DMS153 treated with DMSO at 0.1 percent for 48 hours (cell line): ENCODE measurements at regions not wholly inside any gene's neighbourhood (a gene's known extent, or its start where the extent isn't known, plus 50 kb on each side); places are given as distances from the start of the nearest gene placed in this dataset.

ENCODE experiments used
- DNase-seq: peaks from one replicate; lab custom pipeline; 2025; ENCODE audit not compliant: unreplicated experiment; lab: John Stamatoyannopoulos, UW

DNA sequence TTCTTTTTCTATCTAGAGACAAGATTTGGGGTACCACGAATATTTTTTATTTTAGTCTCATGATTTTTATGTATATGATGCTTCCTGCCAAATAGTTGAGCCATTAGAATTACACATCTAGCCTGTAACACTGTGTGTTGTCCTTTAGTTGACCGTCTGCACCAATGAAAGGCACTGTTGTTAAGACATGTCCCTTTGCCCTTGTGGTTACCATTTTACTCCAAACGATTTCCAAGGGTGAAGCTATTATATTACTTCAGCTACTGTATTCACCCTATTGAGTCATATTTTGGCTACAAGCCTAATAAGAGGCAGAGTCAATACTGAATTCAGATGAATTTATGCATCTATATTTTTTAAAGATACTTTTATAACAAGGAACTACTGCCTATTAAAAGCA, 207.6 kb downstream of the CETN3 start:
- no peak for DNase-seq

DNA sequence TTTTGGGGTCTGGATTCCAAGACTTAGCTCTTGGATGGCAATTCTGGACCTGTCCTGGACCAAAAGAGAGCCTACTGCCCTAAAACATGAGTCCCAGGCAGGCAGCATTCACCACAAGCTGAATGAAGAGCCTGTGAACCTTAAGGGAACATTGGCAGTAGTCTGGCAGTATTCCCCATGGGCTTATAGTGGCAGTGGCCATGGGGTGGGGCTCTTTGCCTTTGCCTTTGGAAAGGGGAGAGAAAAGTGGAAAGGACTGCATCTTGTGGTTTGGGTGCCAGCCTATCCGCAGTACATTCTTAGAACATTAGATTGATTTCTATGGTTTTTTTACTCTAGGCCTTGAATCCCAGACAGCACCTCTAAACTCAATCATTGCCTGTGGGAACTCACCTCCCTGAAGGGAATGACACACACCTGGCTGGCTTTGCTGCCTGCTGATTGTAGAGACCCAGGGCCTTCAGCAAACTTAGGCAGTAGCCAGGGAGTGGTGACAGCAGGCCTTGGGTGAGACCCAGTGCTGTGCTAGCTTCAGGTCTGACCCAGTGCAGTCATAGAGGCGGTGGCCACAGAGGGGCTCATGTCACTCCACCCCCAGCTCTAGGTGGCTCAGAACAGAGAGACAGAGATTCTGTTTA, 216.3 kb downstream of the CETN3 start:
- DNase-seq, result no peak

DNA sequence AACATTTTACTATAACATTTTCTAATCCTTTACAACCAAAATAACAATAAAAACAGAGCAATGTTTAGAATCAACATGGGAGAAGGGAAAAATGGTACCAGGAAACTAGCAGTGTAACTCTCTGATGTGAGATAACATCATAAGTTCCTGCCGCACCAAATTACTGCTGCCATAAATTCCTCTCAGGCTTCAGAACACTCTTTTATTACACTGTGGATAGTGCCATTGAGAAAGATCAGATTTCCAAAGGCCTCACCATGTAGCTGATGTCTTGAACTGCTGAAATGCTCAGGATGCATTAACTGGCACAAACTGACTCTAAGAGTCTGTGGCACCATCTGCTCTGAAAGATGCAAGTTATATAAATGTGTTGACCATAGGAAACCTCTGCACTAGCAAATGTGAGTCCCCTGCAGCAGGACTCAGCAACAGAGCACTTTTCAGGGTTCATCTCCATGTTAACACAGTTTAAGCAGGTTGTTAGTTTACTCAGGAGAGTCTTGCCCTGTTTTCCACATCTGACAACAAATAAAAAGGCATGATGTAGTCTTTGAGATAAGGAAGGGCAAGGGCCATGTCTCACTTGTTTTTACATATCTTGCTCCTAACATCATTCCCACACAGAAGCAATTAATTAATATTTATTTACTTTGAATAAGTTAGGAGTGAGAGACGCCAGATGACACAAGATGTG, 218.1 kb downstream of the CETN3 start:
- DNase-seq, result no peak

DNA sequence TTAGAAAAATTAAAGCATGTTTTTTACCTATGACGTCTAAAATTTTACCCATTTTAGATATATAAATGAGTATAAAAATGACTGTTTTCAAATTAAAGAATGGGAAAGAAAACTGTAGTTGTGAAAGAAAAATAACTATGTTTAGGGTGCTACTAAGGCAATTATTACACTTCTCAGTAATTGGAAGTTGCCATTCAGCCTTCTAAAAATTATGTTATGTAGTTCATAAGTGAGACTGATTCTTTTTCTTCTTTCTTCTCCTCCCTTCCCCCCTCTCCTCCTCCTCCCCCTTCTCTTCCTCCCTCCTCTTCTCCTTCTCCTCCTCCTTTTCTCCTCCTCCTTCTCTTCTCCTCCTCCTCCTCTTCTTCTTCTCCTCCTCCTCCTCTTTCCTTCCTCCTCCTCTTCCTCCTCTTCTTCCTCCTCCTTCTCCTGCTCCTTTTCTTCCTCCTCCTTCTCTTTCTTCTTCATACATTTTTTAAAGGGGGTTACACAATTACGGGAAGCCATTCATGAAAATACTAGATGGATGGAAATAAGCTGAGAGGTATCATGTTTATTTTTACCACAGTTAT, 223.6 kb downstream of the CETN3 start:
- DNase-seq, result no peak

DNA sequence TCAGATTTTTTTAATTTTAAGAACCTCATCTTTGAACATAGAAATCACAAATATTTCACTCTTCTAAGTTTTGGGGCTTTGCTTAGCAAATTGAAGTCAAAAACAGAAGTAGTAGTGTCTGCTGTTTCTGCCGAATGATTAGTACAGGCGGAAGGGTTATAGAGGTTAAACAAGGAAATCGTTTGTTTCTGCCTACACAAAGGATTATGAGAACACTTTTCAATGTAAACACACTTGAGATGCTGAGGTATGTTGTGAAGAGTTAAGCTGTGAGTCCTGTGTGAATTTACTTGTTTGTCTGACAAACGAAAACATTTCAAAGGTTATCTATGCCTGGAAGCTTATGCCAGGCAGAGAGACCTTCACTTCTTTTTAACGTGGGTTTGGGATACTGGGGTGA, 224.8 kb downstream of the CETN3 start:
- DNase-seq, result no peak

DNA sequence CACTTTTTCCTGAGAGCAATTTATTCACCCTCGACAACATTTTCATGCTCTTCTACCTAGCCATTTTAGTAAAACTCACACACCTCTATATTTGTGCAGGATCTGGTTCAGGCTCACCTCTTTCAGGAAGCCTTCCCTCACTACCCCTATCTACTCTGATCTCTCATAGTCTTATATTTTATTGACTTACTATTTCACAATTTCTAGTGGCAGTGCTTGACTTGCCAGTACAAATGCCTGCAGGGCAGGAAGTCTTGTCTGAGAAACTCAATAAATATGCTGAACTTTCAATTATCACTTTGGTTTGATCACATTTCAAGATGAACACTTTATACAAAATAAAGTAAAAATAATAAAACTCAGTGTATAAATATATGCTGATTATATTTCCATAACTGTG, 226.8 kb downstream of the CETN3 start:
- no peak for DNase-seq

DNA sequence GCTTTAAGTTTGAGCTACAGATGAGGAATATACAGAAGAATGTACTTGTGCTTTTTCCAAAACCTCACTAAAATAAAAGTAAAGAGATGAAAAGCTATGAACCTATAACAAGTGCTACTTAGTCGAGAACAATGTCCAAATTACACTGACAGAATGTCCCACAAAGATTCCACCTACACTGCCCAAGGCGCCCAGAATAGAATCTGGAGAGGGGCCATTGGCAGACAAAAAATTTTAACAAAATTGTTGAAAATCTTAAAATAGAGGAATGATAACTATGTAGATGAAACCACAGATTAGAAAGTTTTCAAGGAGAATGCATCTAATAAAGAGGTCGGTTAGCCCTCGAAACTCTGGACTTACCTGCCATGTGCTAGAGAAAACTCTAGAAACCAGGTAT, 235.3 kb downstream of the CETN3 start:
- DNase-seq, result no peak

DNA sequence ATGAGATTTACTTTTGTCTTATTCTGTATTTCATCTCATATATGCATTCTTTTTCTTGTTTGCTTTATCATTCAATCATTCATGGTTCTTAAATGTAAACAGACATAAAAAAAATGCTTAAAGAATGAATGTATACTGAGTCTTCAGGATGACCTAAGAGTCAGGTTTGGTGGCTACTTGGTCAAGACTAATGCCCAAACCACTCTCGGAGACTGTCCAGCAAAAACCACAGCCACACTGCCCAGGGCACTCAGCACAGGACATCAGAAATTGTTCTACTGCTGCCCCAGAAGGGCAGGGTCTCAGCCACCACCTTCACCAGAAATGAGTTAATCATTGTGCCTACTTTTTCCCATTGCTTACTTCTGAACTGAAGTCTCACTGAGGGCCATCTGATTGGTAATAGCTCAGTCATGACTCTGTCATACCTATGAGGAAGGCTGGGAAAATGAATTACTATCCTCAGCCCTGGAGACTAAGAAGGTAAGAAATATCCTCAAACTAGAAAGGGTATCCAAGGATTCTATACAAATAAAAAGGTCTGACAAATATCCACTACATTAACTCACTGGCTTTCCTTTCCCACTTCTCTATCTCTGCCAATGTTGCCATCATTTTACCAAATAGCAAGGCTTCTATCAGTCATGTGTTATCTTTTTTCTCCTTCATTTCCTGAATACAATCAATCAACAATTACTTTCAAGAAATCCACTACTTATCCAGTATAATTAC, 236.1 kb downstream of the CETN3 start:
- no peak for DNase-seq

DNA sequence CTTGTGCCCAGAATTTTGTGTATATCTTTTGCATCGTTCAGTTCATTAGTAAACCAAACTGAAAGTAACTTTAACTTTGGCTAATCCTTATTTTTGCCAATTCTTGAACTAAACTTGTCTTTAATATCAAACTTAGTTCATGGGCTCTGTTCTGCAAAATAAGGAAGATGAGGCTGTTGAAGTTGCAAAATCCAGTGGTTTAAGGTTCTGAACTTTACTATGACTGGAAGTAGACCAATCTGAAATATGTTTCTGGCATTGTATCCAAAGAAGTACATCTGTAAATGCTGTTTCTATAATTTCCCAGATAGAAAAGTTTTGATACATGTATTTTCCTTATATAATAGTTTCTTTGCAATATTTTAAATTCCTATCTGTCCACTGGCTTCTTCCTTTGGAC, 238.1 kb downstream of the CETN3 start:
- no peak for DNase-seq

DNA sequence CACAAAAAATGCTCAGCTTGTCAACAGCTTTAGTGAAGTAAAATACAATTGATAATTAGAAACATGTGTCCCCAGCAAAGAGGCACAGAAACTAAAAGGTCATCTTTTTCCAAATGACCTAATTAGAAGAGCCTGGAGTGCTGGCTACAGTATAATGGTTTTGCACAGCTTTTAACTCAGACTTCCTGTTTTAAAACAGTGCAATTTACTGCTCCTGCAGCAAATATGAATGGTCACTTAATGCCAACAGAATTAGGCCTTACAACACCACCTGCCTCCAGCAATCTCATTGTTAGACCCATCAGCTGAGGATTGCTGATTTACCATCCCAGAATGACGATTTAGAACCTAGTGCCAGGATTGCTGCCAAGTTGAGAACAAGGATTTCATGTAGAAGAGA, 239.3 kb downstream of the CETN3 start:
- DNase-seq, result no peak

DNA sequence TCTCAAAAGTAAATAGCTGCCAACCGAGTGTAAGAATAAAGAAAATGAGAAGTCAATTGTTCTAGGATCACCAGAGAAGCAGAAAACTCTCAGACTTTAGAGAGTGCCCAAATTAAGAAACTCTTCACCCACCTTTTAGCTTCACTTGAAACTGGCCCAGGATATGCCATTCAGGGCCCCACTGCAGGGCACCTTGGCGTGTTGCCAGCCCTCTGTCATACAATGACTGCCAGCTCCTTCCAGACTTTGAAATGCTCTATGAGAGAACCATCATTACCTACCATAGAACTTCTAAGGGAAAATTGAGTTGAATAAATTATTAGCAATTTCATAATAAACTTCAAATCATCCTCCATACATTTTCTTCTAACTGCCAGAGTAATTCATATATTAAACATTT, 240.5 kb downstream of the CETN3 start:
- no peak for DNase-seq

DNA sequence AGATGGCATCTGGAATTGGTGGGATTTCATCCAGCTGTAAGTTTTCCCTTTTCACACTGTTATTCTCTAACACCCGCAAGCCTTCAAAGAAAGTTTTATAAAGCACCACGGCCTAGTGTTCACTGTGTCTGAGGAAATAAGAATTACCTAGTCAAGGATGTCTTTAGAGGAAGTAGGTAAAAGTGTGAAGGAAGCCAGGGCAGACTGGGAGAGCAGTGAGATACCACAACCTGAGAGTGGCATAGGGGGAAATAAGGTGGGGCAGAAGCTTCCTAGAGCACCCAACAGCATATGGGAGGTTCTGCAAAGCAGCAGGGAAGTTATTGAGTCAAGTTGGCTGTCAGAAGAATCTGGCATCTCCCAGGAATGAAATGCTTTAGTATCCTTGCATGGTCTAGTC, 241.2 kb downstream of the CETN3 start:
- DNase-seq, result no peak

DNA sequence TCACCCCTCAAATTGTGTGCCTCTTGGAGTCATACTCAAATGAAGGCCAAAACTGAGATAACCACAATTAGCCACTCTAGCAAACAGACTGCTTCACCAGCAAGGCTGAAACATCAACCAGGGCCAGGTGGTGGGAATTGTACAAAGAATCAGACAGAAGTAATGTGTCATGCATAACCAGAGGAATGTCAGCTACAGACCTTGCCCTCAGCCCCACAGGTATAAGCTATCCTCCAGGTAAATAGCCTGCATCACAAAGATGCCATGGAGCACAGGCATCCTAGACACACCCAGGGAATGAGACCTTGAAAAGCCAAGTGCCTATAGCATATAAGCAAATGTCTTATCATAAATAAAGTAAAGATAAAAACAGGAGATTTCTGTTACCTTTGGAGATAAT, 242.7 kb downstream of the CETN3 start:
- no peak for DNase-seq

DNA sequence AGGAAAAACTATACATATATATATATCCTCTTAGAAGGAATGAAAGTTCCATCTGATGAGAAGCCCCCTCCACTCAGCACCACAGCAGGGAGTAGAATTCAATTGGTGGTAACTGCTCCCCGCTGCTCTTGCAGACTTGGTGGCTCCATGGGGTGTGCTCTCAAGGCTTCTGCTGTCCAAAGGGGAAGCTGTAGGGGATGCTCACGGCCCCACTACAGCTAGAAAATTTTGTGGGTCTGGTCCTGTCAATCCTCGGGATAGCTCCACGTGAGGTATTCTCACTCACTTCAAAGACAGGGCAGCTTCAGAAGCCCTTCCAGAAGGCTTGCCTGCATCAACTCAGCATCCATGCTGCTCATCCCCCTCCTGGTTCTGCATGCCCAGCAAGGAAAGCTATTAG, 247.2 kb downstream of the CETN3 start:
- no peak for DNase-seq

DNA sequence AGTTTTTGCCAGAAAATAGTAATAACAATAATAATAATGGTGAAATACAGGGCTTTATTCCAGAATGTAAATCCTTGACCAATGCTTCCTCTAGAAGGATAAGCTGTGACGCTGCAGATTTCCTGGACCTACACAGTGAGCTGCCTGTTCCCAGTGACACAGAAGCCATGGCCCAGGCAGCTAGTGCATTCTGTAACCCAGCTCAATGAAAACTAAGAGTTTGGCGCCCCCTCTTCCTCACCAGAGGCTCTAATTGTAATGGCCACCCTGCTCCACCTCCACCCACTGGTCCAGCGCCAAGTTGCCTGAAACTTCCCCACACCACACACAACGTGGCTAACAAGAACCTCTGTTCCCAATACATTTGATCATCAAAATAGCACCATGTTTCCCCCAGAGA, 248.1 kb downstream of the CETN3 start:
- DNase-seq, result no peak

DNA sequence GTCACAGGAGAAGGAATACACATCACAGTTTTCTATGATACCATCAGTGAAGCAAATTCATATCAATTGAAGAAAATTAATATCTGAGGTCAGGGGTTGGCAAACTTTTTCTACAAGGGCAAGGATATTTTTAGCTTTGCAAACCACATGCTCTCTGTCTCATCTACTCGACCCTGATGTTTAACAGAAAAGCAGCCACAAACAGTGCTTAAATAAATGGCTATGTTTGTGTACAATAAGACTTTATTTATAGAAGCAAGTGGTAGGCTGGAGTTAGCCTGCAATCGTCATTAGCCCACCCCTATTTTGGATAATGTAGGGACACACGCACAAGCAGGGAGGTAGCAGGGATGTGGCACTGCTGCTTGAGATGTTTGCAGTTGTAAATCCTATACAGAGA, 251.4 kb downstream of the CETN3 start:
- no peak for DNase-seq

DNA sequence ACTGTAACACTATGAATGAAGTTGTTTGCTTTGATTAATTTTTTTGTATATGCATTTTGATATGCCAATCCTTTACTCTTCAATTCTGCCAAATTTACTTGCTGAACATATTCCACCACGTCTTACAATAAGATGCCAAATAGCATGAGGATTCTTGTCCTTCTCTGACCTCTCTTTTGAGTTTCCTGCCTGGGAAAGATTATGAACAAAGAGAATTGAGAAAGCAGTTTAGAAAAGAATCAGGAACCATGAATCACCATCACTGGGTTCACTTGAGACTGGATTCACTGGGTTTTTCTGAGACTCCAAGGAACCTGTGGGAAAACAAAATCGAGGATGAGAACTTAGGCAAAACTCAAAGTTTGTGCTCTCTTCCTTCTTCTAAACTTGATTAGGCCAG, 256.5 kb downstream of the CETN3 start:
- DNase-seq, result no peak

DNA sequence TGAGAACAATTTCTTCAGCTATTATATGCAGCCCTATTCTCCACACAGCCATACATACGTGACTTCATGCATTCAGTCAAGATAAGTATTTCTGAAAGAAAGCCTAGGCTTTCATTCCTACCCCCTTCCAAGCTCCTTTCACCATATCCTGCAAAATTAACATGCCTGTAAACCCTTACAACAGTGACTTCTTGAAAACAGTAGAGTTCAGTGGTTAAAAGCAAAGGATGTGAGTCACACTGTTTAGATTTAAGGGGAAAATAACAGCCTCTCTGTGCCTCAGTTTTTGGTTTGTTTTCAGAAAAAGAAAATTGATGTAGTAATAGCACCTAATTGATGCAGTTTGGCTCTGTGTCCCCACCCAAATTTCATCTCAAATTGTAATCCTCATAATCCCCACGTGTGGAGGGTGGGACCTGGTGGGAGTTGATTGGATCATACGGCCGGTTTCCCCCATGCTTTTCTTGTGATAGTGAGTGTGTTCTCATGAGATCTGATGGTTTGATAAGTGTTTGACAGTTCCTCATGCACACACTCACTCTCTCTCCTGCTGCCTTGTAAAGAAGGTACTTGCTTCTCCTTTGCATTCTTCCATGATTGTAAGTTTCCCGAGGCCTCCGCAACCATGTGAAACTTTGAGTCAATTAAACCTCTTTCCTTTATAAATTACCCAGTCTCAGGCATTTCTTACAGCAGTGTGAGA, 264.8 kb downstream of the CETN3 start:
- no peak for DNase-seq

DNA sequence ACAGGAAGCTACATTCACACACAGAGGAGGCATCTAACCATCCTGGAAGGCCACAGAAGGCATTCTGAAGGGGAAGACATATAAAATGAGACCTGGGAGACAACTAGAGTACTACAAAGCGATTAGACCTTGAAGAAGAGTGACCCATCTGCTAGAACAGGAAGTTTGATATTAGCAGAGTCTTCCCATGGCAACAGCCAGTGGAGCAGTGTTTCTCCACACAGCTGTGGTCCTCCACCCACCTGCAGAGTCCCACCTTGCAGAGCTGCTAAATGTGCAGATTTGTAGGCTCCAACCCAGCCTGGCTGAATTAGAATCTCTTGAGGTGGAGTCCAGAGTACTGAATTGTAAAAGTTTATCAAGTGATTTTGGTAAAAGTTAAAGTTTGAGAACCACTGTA, 267.0 kb downstream of the CETN3 start:
- DNase-seq, result no peak

DNA sequence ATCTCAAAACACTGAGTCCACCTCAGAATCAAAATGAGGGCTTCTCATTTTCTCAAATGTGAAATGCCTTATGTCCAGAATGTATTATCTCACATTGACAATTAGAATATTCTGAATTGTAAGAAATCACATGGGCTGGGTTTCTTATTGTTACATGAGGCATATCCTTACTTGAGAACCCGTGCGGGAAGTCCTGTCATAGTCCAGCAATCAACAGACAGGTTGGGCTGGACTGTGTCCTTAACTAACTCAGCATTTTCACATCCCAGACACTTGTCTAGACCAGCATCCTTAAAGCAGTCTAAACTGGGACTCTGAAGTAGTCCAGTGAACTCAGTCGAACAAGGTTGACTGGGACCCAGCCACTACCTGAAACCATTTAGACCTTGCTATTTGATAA, 267.6 kb downstream of the CETN3 start:
- no peak for DNase-seq

DNA sequence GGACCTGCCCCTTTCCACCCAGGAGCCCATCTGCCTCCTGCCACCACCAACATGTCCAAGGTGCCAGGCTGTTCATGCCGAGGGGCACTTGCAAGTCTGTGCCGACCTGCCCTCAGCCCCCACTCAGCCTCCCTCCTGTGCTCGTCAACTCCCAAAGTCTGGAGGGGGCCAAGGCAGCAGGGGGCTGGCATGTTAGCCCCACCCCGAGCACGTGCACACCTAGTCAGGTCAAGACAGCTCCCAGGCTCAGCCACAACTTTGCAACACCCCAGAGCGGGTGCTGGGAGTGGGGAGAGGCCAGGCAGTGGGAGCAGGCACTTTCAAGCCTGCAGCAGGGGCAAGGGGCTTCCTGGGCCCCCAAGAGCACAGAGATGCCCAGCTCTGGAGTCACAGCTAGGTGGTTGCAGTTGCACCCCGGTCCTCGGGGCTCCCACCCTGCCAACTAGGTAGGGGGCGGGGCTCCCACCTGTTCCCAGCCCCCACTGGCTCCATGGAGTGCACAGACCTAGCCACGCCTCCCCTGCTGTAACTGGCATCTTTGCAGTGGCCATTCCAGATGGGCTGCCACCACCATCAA, 272.5 kb downstream of the CETN3 start:
- DNase-seq, result no peak
